Memory B cell (primary cell): ENCODE measurements at regions not wholly inside any gene's neighbourhood (a gene's known extent, or its start where the extent isn't known, plus 50 kb on each side); places are given as distances from the start of the nearest gene placed in this dataset.

Experiments used
- ATAC-seq: fragments of 150-1000 bp; cut with Tn5 transposase; 2 replicates; pipeline ENCODE4 v1.10.0; 2021; ENCODE audit warnings: low read depth, mild to moderate bottlenecking, moderate library complexity
- DNase-seq, 2 donors: peaks; one replicate each; pipeline ENCODE4 v3.0.0; 2022; ENCODE audit warnings: low spot score in 2 of 2
- H3K27ac Mint-ChIP-seq: one replicate; pipeline ENCODE4 v1.8.0; 2022; ENCODE audit warnings: mild to moderate bottlenecking, moderate library complexity, mixed read lengths
- H3K27me3 Mint-ChIP-seq: one replicate; pipeline ENCODE4 v1.8.0; 2022; ENCODE audit warnings: mixed read lengths
- H3K36me3 Mint-ChIP-seq: one replicate; pipeline ENCODE4 v1.8.0; 2022; ENCODE audit warnings: mild to moderate bottlenecking, mixed read lengths
- H3K4me1 Mint-ChIP-seq: one replicate; pipeline ENCODE4 v1.8.0; 2022; ENCODE audit warnings: mixed read lengths
- H3K4me3 Mint-ChIP-seq: one replicate; pipeline ENCODE4 v1.8.0; 2022; ENCODE audit warnings: mild to moderate bottlenecking, moderate library complexity, mixed read lengths
- H3K9me3 Mint-ChIP-seq: one replicate; pipeline ENCODE4 v1.8.0; 2022; ENCODE audit warnings: mixed read lengths

GRCh38 chr6:104531646-104532045 is 328.1 kb downstream of the HACE1 start:
- ATAC-seq (no peak), DNase-seq (no peak)
- no peaks in the 10 kb centered on the region for H3K9me3 Mint-ChIP-seq
- no peaks in the 10 kb centered on the region for H3K4me1 Mint-ChIP-seq
- no peak overlapping the region for H3K27ac Mint-ChIP-seq
- H3K27me3 Mint-ChIP-seq, result peaks cover 11% of the 10 kb centered on the region
- no peak overlapping the region for H3K4me3 Mint-ChIP-seq
- no peaks in the 10 kb centered on the region for H3K36me3 Mint-ChIP-seq

GRCh38 chr6:104527761-104528415 is 331.8 kb downstream of the HACE1 start:
- peaks cover 6% of the 10 kb centered on the region for H3K27me3 Mint-ChIP-seq
- no peak overlapping the region for H3K27ac Mint-ChIP-seq
- H3K4me3 Mint-ChIP-seq, result no peak overlapping the region
- H3K36me3 Mint-ChIP-seq, result no peaks in the 10 kb centered on the region
- no peaks in the 10 kb centered on the region for H3K9me3 Mint-ChIP-seq
- DNase-seq (no peak), ATAC-seq (no peak)
- peaks cover 2% of the 10 kb centered on the region for H3K4me1 Mint-ChIP-seq

GRCh38 chr6:104527311-104527710 is 332.4 kb downstream of the HACE1 start:
- Mint-ChIP-seq H3K4me1 (peaks cover 2% of the 10 kb centered on the region), H3K27ac (no peak overlapping the region), H3K4me3 (no peak overlapping the region), H3K27me3 (peaks cover 6% of the 10 kb centered on the region), H3K9me3 (no peaks in the 10 kb centered on the region), H3K36me3 (no peaks in the 10 kb centered on the region)
- DNase-seq (no peak), ATAC-seq (no peak)

GRCh38 chr6:104526376-104526775 is 333.3 kb downstream of the HACE1 start:
- Mint-ChIP-seq H3K9me3 (no peaks in the 10 kb centered on the region), H3K4me3 (no peak overlapping the region), H3K27me3 (peaks cover 6% of the 10 kb centered on the region), H3K36me3 (no peaks in the 10 kb centered on the region), H3K4me1 (peaks cover 2% of the 10 kb centered on the region), H3K27ac (no peak overlapping the region)
- DNase-seq, result no peak
- ATAC-seq, result no peak

GRCh38 chr6:104525677-104526322 is 333.9 kb downstream of the HACE1 start:
- Mint-ChIP-seq H3K27ac (no peak overlapping the region), H3K4me1 (peaks cover 2% of the 10 kb centered on the region), H3K36me3 (no peaks in the 10 kb centered on the region), H3K4me3 (peak overlapping the region; percentile 53), H3K9me3 (no peaks in the 10 kb centered on the region), H3K27me3 (peaks cover 6% of the 10 kb centered on the region)
- DNase-seq, result peak; percentile 49 to 60
- ATAC-seq, result peak; percentile 88

GRCh38 chr6:104522533-104522932 is 337.2 kb downstream of the HACE1 start:
- Mint-ChIP-seq H3K36me3 (no peaks in the 10 kb centered on the region), H3K9me3 (no peaks in the 10 kb centered on the region), H3K4me3 (no peak overlapping the region), H3K4me1 (peaks cover 4% of the 10 kb centered on the region), H3K27ac (no peak overlapping the region), H3K27me3 (peaks cover 7% of the 10 kb centered on the region)
- DNase-seq, result no peak
- ATAC-seq, result no peak

- ATAC-seq, result no peak
- no peak for DNase-seq
- Mint-ChIP-seq H3K9me3 (no peaks in the 10 kb centered on the region), H3K4me3 (no peak overlapping the region), H3K27ac (no peak overlapping the region), H3K4me1 (peaks cover 4% of the 10 kb centered on the region), H3K27me3 (peaks cover 7% of the 10 kb centered on the region), H3K36me3 (no peaks in the 10 kb centered on the region)
These were observed 338.5 kb downstream of the HACE1 start for GRCh38 chr6:104521176-104521575.

- no peak overlapping the region for H3K4me3 Mint-ChIP-seq
- no peaks in the 10 kb centered on the region for H3K9me3 Mint-ChIP-seq
- DNase-seq (no peak), ATAC-seq (no peak)
- no peak overlapping the region for H3K27ac Mint-ChIP-seq
- H3K27me3 Mint-ChIP-seq, result peaks cover 3% of the 10 kb centered on the region
- no peaks in the 10 kb centered on the region for H3K36me3 Mint-ChIP-seq
- H3K4me1 Mint-ChIP-seq, result peaks cover 2% of the 10 kb centered on the region
These were observed 340.2 kb downstream of the HACE1 start for GRCh38 chr6:104519566-104519965.

GRCh38 chr6:104509355-104509754 is 350.4 kb downstream of the HACE1 start:
- Mint-ChIP-seq H3K27ac (no peak overlapping the region), H3K9me3 (no peaks in the 10 kb centered on the region)

GRCh38 chr6:104506429-104506828 is 353.3 kb downstream of the HACE1 start:
- Mint-ChIP-seq H3K27ac (no peak overlapping the region), H3K27me3 (peaks cover 4% of the 10 kb centered on the region), H3K4me3 (no peak overlapping the region), H3K4me1 (no peaks in the 10 kb centered on the region), H3K36me3 (no peaks in the 10 kb centered on the region), H3K9me3 (no peaks in the 10 kb centered on the region)
- DNase-seq, result no peak
- ATAC-seq, result no peak

More at GRCh38 chr6:104509355-104509754, 350.4 kb downstream of the HACE1 start:
- no peaks in the 10 kb centered on the region for H3K4me1 Mint-ChIP-seq
- no peaks in the 10 kb centered on the region for H3K36me3 Mint-ChIP-seq
- no peak overlapping the region for H3K4me3 Mint-ChIP-seq
- peaks cover 2% of the 10 kb centered on the region for H3K27me3 Mint-ChIP-seq
- ATAC-seq (no peak), DNase-seq (no peak)

GRCh38 chr6:104505838-104506237 is 353.9 kb downstream of the HACE1 start:
- Mint-ChIP-seq H3K9me3 (no peaks in the 10 kb centered on the region), H3K4me3 (no peak overlapping the region), H3K27ac (no peak overlapping the region), H3K4me1 (no peaks in the 10 kb centered on the region), H3K36me3 (no peaks in the 10 kb centered on the region), H3K27me3 (peaks cover 4% of the 10 kb centered on the region)
- ATAC-seq, result no peak
- DNase-seq, result no peak

GRCh38 chr6:104500265-104500664 is 359.5 kb downstream of the HACE1 start:
- Mint-ChIP-seq H3K27ac (no peak overlapping the region), H3K4me3 (no peak overlapping the region), H3K36me3 (no peaks in the 10 kb centered on the region), H3K4me1 (no peaks in the 10 kb centered on the region), H3K9me3 (no peaks in the 10 kb centered on the region), H3K27me3 (peaks cover 1% of the 10 kb centered on the region)
- ATAC-seq (no peak), DNase-seq (no peak)

GRCh38 chr6:104486035-104486434 is 373.7 kb downstream of the HACE1 start:
- ATAC-seq, result no peak
- no peaks in the 10 kb centered on the region for H3K27me3 Mint-ChIP-seq
- no peaks in the 10 kb centered on the region for H3K4me1 Mint-ChIP-seq
- H3K36me3 Mint-ChIP-seq, result no peaks in the 10 kb centered on the region
- DNase-seq, result no peak
- no peaks in the 10 kb centered on the region for H3K9me3 Mint-ChIP-seq
- H3K27ac Mint-ChIP-seq, result no peak overlapping the region
- H3K4me3 Mint-ChIP-seq, result no peak overlapping the region

- no peaks in the 10 kb centered on the region for H3K27me3 Mint-ChIP-seq
These were observed 375.1 kb downstream of the HACE1 start for GRCh38 chr6:104484626-104485025.

GRCh38 chr6:104484191-104484590 is 375.5 kb downstream of the HACE1 start:
- H3K27me3 Mint-ChIP-seq, result no peaks in the 10 kb centered on the region
- no peak for ATAC-seq
- H3K27ac Mint-ChIP-seq, result no peak overlapping the region
- no peaks in the 10 kb centered on the region for H3K4me1 Mint-ChIP-seq
- H3K36me3 Mint-ChIP-seq, result no peaks in the 10 kb centered on the region
- no peak overlapping the region for H3K4me3 Mint-ChIP-seq
- no peak for DNase-seq
- no peaks in the 10 kb centered on the region for H3K9me3 Mint-ChIP-seq

More at GRCh38 chr6:104484626-104485025, 375.1 kb downstream of the HACE1 start:
- H3K27ac Mint-ChIP-seq, result no peak overlapping the region
- H3K4me1 Mint-ChIP-seq, result no peaks in the 10 kb centered on the region
- ATAC-seq, result no peak
- no peak for DNase-seq
- no peaks in the 10 kb centered on the region for H3K36me3 Mint-ChIP-seq
- H3K4me3 Mint-ChIP-seq, result no peak overlapping the region
- no peaks in the 10 kb centered on the region for H3K9me3 Mint-ChIP-seq
